ENCODE measurements at regions not wholly inside any gene's neighbourhood (a gene's known extent, or its start where the extent isn't known, plus 50 kb on each side); places are given as distances from the start of the nearest gene placed in this dataset.

DNA sequence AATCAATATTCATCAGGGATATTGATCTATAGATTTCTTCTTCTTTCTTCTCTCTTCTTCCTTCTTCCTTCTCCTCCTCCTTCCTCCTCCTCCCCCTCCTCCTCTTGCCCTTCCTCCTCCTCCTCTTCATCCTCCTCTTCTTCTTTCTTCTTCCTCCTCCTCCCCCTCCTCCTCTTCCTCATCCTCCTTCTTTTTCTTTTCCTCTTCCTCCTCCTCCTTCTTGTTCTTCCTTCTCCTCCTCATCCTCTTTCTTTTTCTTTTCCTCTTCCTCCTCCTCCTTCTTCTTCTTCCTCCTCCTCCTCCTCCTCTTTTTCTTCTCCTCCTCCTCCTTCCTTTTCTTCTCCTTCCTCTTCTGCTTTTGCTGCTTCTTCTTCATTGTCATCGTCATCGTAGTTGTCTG is 52.4 kb upstream of the SERINC1 start:
- DNase-seq = no peak

DNA sequence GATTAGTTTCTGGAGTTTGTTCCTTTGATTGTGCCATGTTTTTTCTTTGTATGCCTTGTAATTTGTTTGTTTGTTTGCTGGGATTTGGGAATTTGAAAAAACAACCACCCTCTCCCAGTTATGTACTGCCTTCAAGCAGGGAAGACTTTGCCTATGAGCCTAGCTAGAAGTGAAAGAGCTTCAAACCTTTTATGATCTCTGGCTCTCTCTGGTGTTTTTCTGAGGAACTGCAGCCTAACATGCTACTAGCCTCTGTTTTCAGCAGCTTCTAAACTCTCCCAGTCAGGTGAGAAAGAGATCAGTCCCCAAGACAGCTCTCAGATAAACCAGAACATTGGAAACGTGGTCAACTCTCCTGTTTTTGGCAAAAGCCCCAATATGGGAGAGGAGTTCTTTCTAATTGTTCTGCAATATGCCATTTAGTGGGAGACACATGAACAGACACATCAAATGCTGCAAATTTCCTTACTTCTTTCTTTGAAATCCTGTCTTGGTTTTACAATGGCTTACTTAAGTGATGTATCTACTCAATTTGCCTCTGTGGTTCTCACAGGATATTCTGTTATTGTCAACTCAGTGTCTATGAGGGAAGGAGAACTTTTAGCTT is 58.9 kb upstream of the SERINC1 start:
- DNase-seq = peak; percentile 36

DNA sequence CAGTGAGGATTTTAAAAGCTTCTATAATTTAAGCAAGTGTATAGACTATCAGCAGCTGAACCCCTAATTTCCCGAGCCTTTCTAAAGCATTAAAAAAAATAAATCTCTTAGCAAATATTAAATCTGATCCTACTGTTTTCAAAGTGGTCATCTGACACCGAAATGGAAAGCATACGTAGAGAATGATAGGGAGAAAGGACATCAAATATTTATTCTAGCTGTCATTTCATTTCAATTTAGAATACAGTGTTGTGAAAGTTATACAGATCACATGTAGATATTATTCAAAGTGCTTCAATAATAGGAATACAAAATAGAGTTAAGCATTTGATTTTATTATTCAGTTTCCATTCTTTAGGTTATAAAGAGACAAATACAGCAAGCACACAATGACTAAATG is 61.9 kb upstream of the PKIB start:
- DNase-seq = no peak

DNA sequence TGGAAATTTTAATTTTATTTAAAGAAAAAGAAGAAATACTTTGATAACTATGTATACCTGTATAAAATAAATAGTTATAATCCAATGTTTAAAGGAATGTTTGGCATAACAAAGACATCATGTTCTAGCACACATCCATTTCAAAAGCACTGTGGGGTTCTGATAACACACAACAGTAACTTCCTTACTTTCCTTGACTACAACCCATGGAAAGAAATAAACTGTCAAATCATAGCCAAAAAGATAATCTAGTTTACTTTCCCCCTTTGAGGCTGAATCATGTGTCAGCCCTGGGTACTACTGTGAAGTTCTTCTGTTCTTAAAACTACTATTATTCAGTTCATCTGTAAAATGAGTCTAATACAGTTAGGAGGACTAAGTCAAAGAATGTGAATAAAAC is 61.4 kb upstream of the PKIB start:
- DNase-seq = no peak

GRCh38 chr6:122553697-122554096 is 56.5 kb upstream of the PKIB start:
- no peak for DNase-seq

GRCh38 chr6:122555561-122555960 is 54.6 kb upstream of the PKIB start:
- no peak for DNase-seq

DNA sequence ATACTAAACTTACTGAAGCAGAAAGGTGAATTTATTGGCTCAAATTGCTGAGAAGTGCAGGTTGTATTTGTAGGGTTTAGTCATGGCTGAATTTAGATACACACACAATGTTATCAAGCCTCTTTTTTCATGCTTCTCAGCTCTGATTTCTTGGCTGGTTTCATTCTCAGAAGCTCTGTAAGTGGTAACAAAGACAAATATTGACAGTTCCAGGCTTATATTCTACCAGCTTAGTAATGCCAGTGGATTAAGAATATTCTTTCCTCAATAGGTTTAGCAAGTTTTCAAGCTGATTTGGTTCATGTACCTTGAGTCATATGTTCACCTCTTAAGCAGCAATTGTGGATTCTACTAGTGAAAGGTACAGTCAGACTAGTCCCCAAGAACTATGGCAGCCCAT is 52.1 kb upstream of the PKIB start:
- no peak for DNase-seq

All from GF-D8 (cell line).